Kidney (tissue), 13 donors: ENCODE measurements at regions not wholly inside any gene's neighbourhood (a gene's known extent, or its start where the extent isn't known, plus 50 kb on each side); places are given as distances from the start of the nearest gene placed in this dataset.

Source experiments
- DNase-seq, 5 donors: peaks; one replicate each; pipeline ENCODE4 v3.0.0-alpha.2; 2013 to 2020
- FAIRE-seq: peaks from 2 replicates; lab custom pipeline; 2012; peaks lifted over from hg19 to GRCh38; lab: Jason Lieb, UNC
- H3K27ac ChIP-seq, 2 donors: one replicate each; pipeline ENCODE4 v1.7.0; 2013; ENCODE audit warnings: low read depth in 2 of 2, low read length in 2 of 2, inconsistent platforms in 1 of 2
- H3K27me3 ChIP-seq: one replicate; pipeline ENCODE4 v1.7.1; 2013; ENCODE audit warnings: low read length, inconsistent platforms; ENCODE audit not compliant: control insufficient read depth, insufficient read depth
- H3K36me3 ChIP-seq, 3 donors: one replicate each; pipeline versions ENCODE4 v1.7.0 to v1.7.1; 2013; ENCODE audit warnings: low read length in 3 of 3, control low read depth in 1 of 3, inconsistent platforms in 1 of 3; ENCODE audit not compliant: insufficient read depth in 3 of 3, control insufficient read depth in 2 of 3
- H3K4me1 ChIP-seq, 3 donors: one replicate each; pipeline versions ENCODE4 v1.7.0 to v1.7.1; 2013; ENCODE audit warnings: low read length in 3 of 3, inconsistent platforms in 1 of 3, low read depth in 1 of 3; ENCODE audit not compliant: control insufficient read depth in 2 of 3, insufficient read depth in 2 of 3
- H3K4me3 ChIP-seq, 3 donors: one replicate each; pipeline versions ENCODE4 v1.7.0 to v1.8.1; 2013; ENCODE audit warnings: low read length in 3 of 3, control low read depth in 1 of 3, inconsistent platforms in 1 of 3
- H3K9ac ChIP-seq, 3 donors: one replicate each; pipeline versions ENCODE4 v1.7.0 to v1.7.1; 2013; ENCODE audit warnings: low read length in 3 of 3, control low read depth in 1 of 3, inconsistent platforms in 1 of 3
- H3K9me3 ChIP-seq, 3 donors: one replicate each; pipeline versions ENCODE4 v1.7.0 to v1.7.1; 2013; ENCODE audit warnings: low read length in 3 of 3, control low read depth in 1 of 3, inconsistent platforms in 1 of 3; ENCODE audit not compliant: control insufficient read depth in 2 of 3, insufficient read depth in 1 of 3
- CTCF ChIP-seq: IDR thresholded peaks from 3 replicates; pipeline ENCODE4 v1.5.1; 2012; ENCODE audit warnings: mild to moderate bottlenecking, moderate library complexity, borderline replicate concordance; ENCODE audit not compliant: insufficient read depth; ENCODE audit errors: extremely low read depth
- intact Hi-C: fragments of 100-400 bp; cut with DNase I; formaldehyde crosslinking; loops from one replicate; pipeline ENCODE4 v1.11.1; 2022
- donor health status: control.
- donor health status: control.
- donor health status: control.
- donor health status: control.
- donor health status: control.
- donor health status: DM: yes; HTN: yes; CAD: no.
- donor health status: Normal renal cell carcinoma (clear cell type).

GRCh38 chr2:188848887-188849435 is 125.2 kb upstream of the COL3A1 start:
- FAIRE-seq (peak; percentile 82), DNase-seq (no peak)
- intact Hi-C loops, result no loop called here

GRCh38 chr2:188850786-188851185 is 123.4 kb upstream of the COL3A1 start:
- H3K4me1 ChIP-seq, result no peaks in the 10 kb centered on the region
- FAIRE-seq, result no peak
- no peak overlapping the region for H3K9ac ChIP-seq
- TF ChIP-seq CTCF, result no peak
- H3K27me3 ChIP-seq, result no peaks in the 10 kb centered on the region
- no peak overlapping the region for H3K27ac ChIP-seq
- H3K9me3 ChIP-seq, result peaks cover 0 to 3% (median 0%) of the 10 kb centered on the region in 3 donors
- intact Hi-C loops, result no loop called here
- no peak overlapping the region for H3K4me3 ChIP-seq
- no peaks in the 10 kb centered on the region for H3K36me3 ChIP-seq
- DNase-seq, result no peak

More at GRCh38 chr2:188848887-188849435, 125.2 kb upstream of the COL3A1 start:
- Histone ChIP-seq H3K27me3 (no peaks in the 10 kb centered on the region), H3K4me3 (no peak overlapping the region), H3K4me1 (no peaks in the 10 kb centered on the region), H3K27ac (no peak overlapping the region), H3K9ac (no peak overlapping the region), H3K9me3 (peaks cover 0 to 3% (median 0%) of the 10 kb centered on the region in 3 donors), H3K36me3 (no peaks in the 10 kb centered on the region)
- no peak for TF ChIP-seq CTCF

- TF ChIP-seq CTCF, result no peak
- Histone ChIP-seq H3K4me1 (no peaks in the 10 kb centered on the region), H3K4me3 (no peak overlapping the region), H3K9me3 (peaks cover 0 to 1% (median 0%) of the 10 kb centered on the region in 3 donors), H3K36me3 (no peaks in the 10 kb centered on the region), H3K27me3 (no peaks in the 10 kb centered on the region), H3K27ac (no peak overlapping the region), H3K9ac (no peak overlapping the region)
- DNase-seq, result no peak
- intact Hi-C loops, result no loop called here
- FAIRE-seq, result no peak
Observed at GRCh38 chr2:188851311-188851710, 122.9 kb upstream of the COL3A1 start.

- H3K27ac ChIP-seq, result no peak overlapping the region
- DNase-seq (no peak), FAIRE-seq (no peak)
- H3K4me1 ChIP-seq, result no peaks in the 10 kb centered on the region
- H3K9me3 ChIP-seq, result no peaks in the 10 kb centered on the region
- no peak for TF ChIP-seq CTCF
- no peaks in the 10 kb centered on the region for H3K27me3 ChIP-seq
- H3K36me3 ChIP-seq, result no peaks in the 10 kb centered on the region
- intact Hi-C loops, result no loop called here
- no peak overlapping the region for H3K4me3 ChIP-seq
- no peak overlapping the region for H3K9ac ChIP-seq
Observed at GRCh38 chr2:188851826-188852225, 122.3 kb upstream of the COL3A1 start.
